HG03439 (cell line): ENCODE measurements at regions not wholly inside any gene's neighbourhood (a gene's known extent, or its start where the extent isn't known, plus 50 kb on each side); places are given as distances from the start of the nearest gene placed in this dataset.
"Not testable (repeated sequence)": the region's sequence is repeated elsewhere in the genome, so short reads cannot be mapped to it uniquely, and the experiment has no call there.

Experiments
- ATAC-seq: cut with Tn5 transposase; IDR thresholded peaks from one replicate; pipeline ENCODE4 v1.9.1; 2021; ENCODE audit warnings: mild to moderate bottlenecking, moderate library complexity; ENCODE audit not compliant: unreplicated experiment

- no peak for ATAC-seq
These were observed 92.7 kb downstream of the C12orf75 start for GRCh38 chr12:105423237-105423636.

- ATAC-seq: no peak
These were observed 93.4 kb downstream of the C12orf75 start for GRCh38 chr12:105423921-105424320.

- ATAC-seq: no peak
These were observed 95.0 kb downstream of the C12orf75 start for GRCh38 chr12:105425254-105426174.

GRCh38 chr12:105426766-105427165, 96.3 kb downstream of the C12orf75 start:
- ATAC-seq: no peak

- ATAC-seq: no peak
These were observed 97.4 kb downstream of the C12orf75 start for GRCh38 chr12:105427883-105428282.

GRCh38 chr12:105428793-105429395, 98.4 kb downstream of the C12orf75 start:
- no peak for ATAC-seq

- no peak for ATAC-seq
These were observed 99.0 kb downstream of the C12orf75 start for GRCh38 chr12:105429511-105429910.

- ATAC-seq: no peak
These were observed 101.1 kb downstream of the C12orf75 start for GRCh38 chr12:105431537-105432100.

GRCh38 chr12:105433804-105434203, 103.3 kb downstream of the C12orf75 start:
- ATAC-seq: no peak

GRCh38 chr12:105436636-105437035, 106.1 kb downstream of the C12orf75 start:
- ATAC-seq: no peak

GRCh38 chr12:105440037-105440664, 109.7 kb downstream of the C12orf75 start:
- ATAC-seq: no peak

- no peak for ATAC-seq
These were observed 113.5 kb downstream of the C12orf75 start for GRCh38 chr12:105443802-105444652.

GRCh38 chr12:105444653-105445102, 114.2 kb downstream of the C12orf75 start:
- no peak for ATAC-seq

- no peak for ATAC-seq
These were observed 114.8 kb downstream of the C12orf75 start for GRCh38 chr12:105445249-105445648.

GRCh38 chr12:105445649-105446048, 115.2 kb downstream of the C12orf75 start:
- ATAC-seq: no peak

- not testable (repeated sequence) for ATAC-seq
These were observed 116.0 kb downstream of the C12orf75 start for GRCh38 chr12:105446460-105446859.

GRCh38 chr12:105449431-105449830, 118.9 kb downstream of the C12orf75 start:
- ATAC-seq: no peak

GRCh38 chr12:105451211-105451610, 120.7 kb downstream of the C12orf75 start:
- ATAC-seq: no peak

- ATAC-seq: no peak
These were observed 121.3 kb downstream of the C12orf75 start for GRCh38 chr12:105451798-105452197.

- no peak for ATAC-seq
These were observed 122.8 kb downstream of the C12orf75 start for GRCh38 chr12:105453316-105453715.
